ENCODE measurements at regions not wholly inside any gene's neighbourhood (a gene's known extent, or its start where the extent isn't known, plus 50 kb on each side); places are given as distances from the start of the nearest gene placed in this dataset.

DNA sequence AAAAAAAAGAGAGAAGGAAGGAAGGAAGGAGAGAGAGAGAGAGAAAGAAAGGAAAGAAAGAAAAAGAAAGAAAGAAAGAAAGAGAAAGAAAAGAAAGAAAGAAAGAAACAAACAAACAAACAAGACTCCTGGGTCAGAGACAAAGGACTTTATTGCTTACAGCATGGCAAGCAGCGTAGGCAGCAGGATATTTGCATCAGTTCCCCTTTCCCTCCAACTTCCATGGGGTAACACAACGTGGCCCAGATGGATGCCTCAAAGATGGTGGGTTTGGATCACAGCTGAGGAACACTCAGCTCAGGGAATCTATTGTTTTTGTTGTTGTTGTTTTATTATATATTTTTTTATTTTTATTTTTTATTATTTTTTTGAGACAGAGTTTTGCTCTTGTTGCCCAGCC lies 128.5 kb upstream of the VKORC1L1 start:
- H3K4me3 ChIP-seq (ENCODE audit: low read length) = no peak overlapping the region

GRCh38 chr7:65746398-65746669 lies 126.5 kb upstream of the VKORC1L1 start:
- H3K27me3 ChIP-seq (ENCODE audit: insufficient read depth, low read depth, low read length) = no peaks in the 10 kb centered on the region
- no peaks in the 10 kb centered on the region for H3K9me3 ChIP-seq (ENCODE audit: low read length)
- no peak overlapping the region for H2AFZ ChIP-seq (ENCODE audit: low read depth, low read length)
- no peak overlapping the region for H3K4me3 ChIP-seq (ENCODE audit: low read length)
- no peak for TF ChIP-seq RAD21 (conservative IDR thresholded peaks at IDR 0.05)
- no peak for TF ChIP-seq EP300 (conservative IDR thresholded peaks at IDR 0.05; ENCODE audit: poor library complexity, severe bottlenecking)
- TF ChIP-seq EZH2 (IDR thresholded peaks at IDR 0.05; ENCODE audit: borderline replicate concordance, insufficient read depth, low read length, poor library complexity, severe bottlenecking) = no peak
- no peak for TF ChIP-seq SMC3 (conservative IDR thresholded peaks at IDR 0.05; ENCODE audit: poor library complexity)
- TF ChIP-seq, protein P1, sequence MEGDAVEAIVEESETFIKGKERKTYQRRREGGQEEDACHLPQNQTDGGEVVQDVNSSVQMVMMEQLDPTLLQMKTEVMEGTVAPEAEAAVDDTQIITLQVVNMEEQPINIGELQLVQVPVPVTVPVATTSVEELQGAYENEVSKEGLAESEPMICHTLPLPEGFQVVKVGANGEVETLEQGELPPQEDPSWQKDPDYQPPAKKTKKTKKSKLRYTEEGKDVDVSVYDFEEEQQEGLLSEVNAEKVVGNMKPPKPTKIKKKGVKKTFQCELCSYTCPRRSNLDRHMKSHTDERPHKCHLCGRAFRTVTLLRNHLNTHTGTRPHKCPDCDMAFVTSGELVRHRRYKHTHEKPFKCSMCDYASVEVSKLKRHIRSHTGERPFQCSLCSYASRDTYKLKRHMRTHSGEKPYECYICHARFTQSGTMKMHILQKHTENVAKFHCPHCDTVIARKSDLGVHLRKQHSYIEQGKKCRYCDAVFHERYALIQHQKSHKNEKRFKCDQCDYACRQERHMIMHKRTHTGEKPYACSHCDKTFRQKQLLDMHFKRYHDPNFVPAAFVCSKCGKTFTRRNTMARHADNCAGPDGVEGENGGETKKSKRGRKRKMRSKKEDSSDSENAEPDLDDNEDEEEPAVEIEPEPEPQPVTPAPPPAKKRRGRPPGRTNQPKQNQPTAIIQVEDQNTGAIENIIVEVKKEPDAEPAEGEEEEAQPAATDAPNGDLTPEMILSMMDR (IDR thresholded peaks at IDR 0.05; ENCODE audit: poor library complexity, severe bottlenecking) = no peak
- no peak for TF ChIP-seq TAF1 (IDR thresholded peaks at IDR 0.05; ENCODE audit: low read depth)
- TF ChIP-seq, protein P2, sequence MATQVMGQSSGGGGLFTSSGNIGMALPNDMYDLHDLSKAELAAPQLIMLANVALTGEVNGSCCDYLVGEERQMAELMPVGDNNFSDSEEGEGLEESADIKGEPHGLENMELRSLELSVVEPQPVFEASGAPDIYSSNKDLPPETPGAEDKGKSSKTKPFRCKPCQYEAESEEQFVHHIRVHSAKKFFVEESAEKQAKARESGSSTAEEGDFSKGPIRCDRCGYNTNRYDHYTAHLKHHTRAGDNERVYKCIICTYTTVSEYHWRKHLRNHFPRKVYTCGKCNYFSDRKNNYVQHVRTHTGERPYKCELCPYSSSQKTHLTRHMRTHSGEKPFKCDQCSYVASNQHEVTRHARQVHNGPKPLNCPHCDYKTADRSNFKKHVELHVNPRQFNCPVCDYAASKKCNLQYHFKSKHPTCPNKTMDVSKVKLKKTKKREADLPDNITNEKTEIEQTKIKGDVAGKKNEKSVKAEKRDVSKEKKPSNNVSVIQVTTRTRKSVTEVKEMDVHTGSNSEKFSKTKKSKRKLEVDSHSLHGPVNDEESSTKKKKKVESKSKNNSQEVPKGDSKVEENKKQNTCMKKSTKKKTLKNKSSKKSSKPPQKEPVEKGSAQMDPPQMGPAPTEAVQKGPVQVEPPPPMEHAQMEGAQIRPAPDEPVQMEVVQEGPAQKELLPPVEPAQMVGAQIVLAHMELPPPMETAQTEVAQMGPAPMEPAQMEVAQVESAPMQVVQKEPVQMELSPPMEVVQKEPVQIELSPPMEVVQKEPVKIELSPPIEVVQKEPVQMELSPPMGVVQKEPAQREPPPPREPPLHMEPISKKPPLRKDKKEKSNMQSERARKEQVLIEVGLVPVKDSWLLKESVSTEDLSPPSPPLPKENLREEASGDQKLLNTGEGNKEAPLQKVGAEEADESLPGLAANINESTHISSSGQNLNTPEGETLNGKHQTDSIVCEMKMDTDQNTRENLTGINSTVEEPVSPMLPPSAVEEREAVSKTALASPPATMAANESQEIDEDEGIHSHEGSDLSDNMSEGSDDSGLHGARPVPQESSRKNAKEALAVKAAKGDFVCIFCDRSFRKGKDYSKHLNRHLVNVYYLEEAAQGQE (IDR thresholded peaks at IDR 0.05; ENCODE audit: borderline replicate concordance) = no peak
- no peak for TF ChIP-seq POLR2AphosphoS5 (IDR thresholded peaks at IDR 0.05)
- no peak for TF ChIP-seq MXI1 (conservative IDR thresholded peaks at IDR 0.05; ENCODE audit: poor library complexity, severe bottlenecking)
- H3K9ac ChIP-seq (ENCODE audit: low read length) = no peak overlapping the region
- no peaks in the 10 kb centered on the region for H3K36me3 ChIP-seq (ENCODE audit: insufficient read depth, low read length)
- H4K20me1 ChIP-seq (ENCODE audit: insufficient read depth) = no peaks in the 10 kb centered on the region
- H3K27ac ChIP-seq (ENCODE audit: low read length) = no peak overlapping the region
- H3K9me2 ChIP-seq (ENCODE audit: insufficient read depth, low read length) = no peaks in the 10 kb centered on the region
- no peak overlapping the region for H3K4me2 ChIP-seq (ENCODE audit: low read length)
- peaks cover 10% of the 10 kb centered on the region for H3K79me2 ChIP-seq (replicated peaks; ENCODE audit: insufficient read depth, low read length)
- no peaks in the 10 kb centered on the region for H3F3A ChIP-seq (ENCODE audit: insufficient read depth, low read length, poor library complexity, severe bottlenecking)

More for the DNA sequence above, 128.5 kb upstream of the VKORC1L1 start:
- H3K4me2 ChIP-seq (ENCODE audit: low read length) = no peak overlapping the region
- no peaks in the 10 kb centered on the region for H3K9me3 ChIP-seq (ENCODE audit: low read length)
- H3K27ac ChIP-seq (ENCODE audit: low read length) = no peak overlapping the region
- no peaks in the 10 kb centered on the region for H4K20me1 ChIP-seq (ENCODE audit: insufficient read depth)
- no peaks in the 10 kb centered on the region for H3F3A ChIP-seq (ENCODE audit: insufficient read depth, low read length, poor library complexity, severe bottlenecking)
- no peak overlapping the region for H3K9ac ChIP-seq (ENCODE audit: low read length)
- no peaks in the 10 kb centered on the region for H3K9me2 ChIP-seq (ENCODE audit: insufficient read depth, low read length)
- H3K79me2 ChIP-seq (replicated peaks; ENCODE audit: insufficient read depth, low read length) = peaks cover 6% of the 10 kb centered on the region
- TF ChIP-seq TAF1 (IDR thresholded peaks at IDR 0.05; ENCODE audit: low read depth) (no peak), RAD21 (conservative IDR thresholded peaks at IDR 0.05) (no peak), EP300 (conservative IDR thresholded peaks at IDR 0.05; ENCODE audit: poor library complexity, severe bottlenecking) (no peak), SMC3 (conservative IDR thresholded peaks at IDR 0.05; ENCODE audit: poor library complexity) (no peak), EZH2 (IDR thresholded peaks at IDR 0.05; ENCODE audit: borderline replicate concordance, insufficient read depth, low read length, poor library complexity, severe bottlenecking) (no peak), POLR2AphosphoS5 (IDR thresholded peaks at IDR 0.05) (no peak), MXI1 (conservative IDR thresholded peaks at IDR 0.05; ENCODE audit: poor library complexity, severe bottlenecking) (no peak)
- TF ChIP-seq, protein P2 (IDR thresholded peaks at IDR 0.05; ENCODE audit: borderline replicate concordance) = no peak
- TF ChIP-seq, protein P1 (IDR thresholded peaks at IDR 0.05; ENCODE audit: poor library complexity, severe bottlenecking) = no peak
- no peaks in the 10 kb centered on the region for H3K36me3 ChIP-seq (ENCODE audit: insufficient read depth, low read length)
- no peaks in the 10 kb centered on the region for H3K27me3 ChIP-seq (ENCODE audit: insufficient read depth, low read depth, low read length)
- no peak overlapping the region for H2AFZ ChIP-seq (ENCODE audit: low read depth, low read length)

Data from neural cell (in vitro differentiated cells).